ENCODE measurements at regions not wholly inside any gene's neighbourhood (a gene's known extent, or its start where the extent isn't known, plus 50 kb on each side); places are given as distances from the start of the nearest gene placed in this dataset.

DNA sequence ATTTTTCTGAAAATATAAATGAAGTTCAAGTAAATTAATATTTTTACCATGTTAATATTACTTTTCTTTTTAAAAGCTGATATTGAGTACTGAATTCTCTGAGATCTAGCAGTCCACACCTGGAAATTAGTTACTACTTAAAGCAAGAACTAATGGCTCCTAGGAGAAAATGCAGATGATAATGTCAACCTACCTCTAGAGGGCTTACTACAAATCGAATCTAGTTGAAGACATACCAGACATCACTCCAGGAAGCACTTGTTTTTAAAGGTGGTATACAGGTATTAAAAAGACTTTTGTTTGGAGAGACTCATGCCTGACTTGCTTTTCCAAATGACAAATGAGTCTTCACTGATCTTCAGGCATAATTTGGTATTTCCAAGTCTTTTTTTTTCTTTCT lies 516.4 kb upstream of the BOD1L1 start:
- no peak for TF ChIP-seq CTCF (IDR thresholded peaks at IDR 0.05)
- Histone ChIP-seq H3K4me3 (no peak overlapping the region), H3K27ac (no peak overlapping the region)
- DNase-seq (ENCODE audit: low spot score): no peak

DNA sequence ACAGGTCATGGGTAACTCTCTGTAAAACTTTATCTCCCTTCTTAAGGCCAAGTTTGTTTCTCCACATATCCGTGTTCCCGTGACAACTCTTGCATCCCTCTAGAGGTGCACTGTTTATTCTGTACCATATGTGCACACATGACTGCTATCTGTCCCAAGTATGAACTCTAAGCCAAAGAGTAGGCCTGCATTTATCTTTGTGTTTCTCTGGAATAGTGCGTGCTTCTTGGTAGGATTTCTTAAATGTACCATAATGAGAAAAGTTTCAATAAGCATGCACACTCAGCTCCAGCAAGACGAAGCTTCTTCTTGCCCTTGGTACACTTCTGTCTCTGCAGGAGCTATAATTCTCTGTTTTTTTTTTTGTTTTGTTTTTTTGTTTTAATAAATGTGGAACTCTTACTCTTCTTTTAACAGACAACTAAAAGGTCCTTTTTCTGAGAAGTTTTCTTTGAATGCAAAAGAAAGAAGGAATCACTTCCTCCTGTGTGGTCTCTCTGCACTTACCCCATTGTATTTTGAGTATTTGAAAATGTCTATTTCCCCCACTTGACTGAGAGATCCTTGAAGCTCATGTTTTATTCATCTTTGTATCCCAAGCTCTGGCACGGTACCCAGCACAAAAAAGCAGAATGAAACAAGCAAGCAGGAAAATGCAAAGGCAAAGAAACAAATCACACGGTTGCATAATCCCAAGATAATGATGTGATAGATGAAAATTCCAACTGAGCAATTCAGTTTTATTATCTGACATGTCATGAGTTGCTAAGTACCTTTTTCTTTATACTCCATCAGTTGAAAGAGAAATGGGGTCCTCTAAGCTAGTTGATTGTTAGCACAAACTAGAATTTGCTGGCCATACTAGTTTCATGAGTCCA lies 521.9 kb upstream of the BOD1L1 start:
- Histone ChIP-seq H3K27ac (no peak overlapping the region), H3K4me3 (no peak overlapping the region)
- no peak for DNase-seq (ENCODE audit: low spot score)
- TF ChIP-seq CTCF (IDR thresholded peaks at IDR 0.05): no peak

DNA sequence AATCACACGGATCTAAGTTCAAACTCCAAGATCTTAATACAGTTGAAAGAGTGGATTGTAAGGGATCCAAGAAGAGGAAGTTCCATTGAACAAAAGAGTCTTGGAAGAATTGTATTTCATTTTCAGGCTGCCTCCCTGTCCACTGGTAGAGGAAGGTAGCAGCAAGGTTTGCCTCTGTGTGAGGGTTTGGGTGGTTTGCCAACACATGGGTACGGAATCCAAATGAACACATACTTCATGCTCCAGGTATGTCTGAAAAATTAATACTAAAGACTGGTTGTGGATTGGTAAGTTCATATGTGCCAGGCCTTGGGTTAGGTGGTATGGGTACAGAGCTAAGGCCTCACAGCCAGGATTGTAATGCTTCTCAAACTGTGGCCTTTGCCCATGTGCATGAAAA lies 523.6 kb upstream of the BOD1L1 start:
- TF ChIP-seq CTCF (IDR thresholded peaks at IDR 0.05): no peak
- no peak overlapping the region for H3K27ac ChIP-seq
- H3K4me3 ChIP-seq: no peak overlapping the region
- DNase-seq (ENCODE audit: low spot score): no peak

DNA sequence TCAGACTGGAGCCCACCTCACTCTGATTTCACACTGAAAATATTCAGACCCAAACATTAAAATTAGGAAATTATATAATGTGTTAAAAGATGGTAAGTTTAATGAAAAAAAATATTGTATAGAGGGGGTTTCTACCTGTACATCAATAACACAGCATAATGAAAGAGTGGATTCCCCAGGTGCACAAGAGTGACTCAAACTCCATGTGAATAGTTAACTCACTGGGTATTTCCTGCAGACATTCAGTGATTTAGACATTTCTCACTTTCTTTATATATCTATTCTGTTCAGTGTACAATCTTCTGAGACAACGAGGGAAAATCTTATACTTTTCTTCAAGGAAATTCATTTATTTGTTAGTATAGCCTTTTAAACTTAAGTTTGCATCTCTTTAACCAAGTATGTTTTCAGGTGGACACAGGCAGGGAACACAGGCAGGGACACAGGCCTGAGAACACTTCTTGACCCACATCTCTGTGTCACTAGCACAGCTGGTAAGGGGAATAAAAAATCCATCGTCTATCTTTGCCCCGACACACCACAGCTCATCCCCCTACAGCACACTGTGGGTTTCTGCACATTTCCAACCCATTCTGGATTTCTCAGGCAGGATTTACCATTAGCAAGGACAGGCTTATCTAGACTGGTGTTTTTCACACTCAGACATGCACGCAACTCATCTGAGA lies 525.5 kb upstream of the BOD1L1 start:
- Histone ChIP-seq H3K4me3 (no peak overlapping the region), H3K27ac (no peak overlapping the region)
- no peak for DNase-seq (ENCODE audit: low spot score)
- TF ChIP-seq CTCF (IDR thresholded peaks at IDR 0.05): no peak

DNA sequence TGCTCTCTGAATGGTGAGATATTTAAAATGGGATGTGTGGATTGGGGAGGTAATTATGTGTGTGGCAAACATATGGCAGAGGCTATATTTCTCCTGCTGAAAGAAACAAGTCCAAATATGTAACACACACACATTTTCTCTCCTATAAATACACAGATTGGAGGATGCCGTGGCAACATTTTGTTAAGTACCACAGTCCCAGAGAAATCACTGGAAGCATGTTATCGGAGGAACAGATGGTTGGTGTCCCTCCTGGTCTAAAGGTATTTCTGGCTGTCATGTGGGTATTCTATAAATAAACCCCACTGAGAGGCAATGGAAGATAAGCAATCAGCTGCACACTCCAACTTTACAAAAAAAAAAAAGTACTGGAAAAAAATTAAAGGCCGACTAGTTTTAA lies 528.3 kb upstream of the BOD1L1 start:
- Histone ChIP-seq H3K27ac (no peak overlapping the region), H3K4me3 (no peak overlapping the region)
- DNase-seq (ENCODE audit: low spot score): no peak
- no peak for TF ChIP-seq CTCF (IDR thresholded peaks at IDR 0.05)

GRCh38 chr4:14157262-14157661 lies 529.7 kb upstream of the BOD1L1 start:
- no peak for TF ChIP-seq CTCF (IDR thresholded peaks at IDR 0.05)
- Histone ChIP-seq H3K27ac (no peak overlapping the region), H3K4me3 (no peak overlapping the region)
- no peak for DNase-seq (ENCODE audit: low spot score)

Data from coronary artery (tissue), 2 donors.